Spleen (tissue), 7 donors: ENCODE measurements at regions not wholly inside any gene's neighbourhood (a gene's known extent, or its start where the extent isn't known, plus 50 kb on each side); places are given as distances from the start of the nearest gene placed in this dataset.

Experiments used
- CTCF ChIP-seq, 11 experiments: fragments of 200-600 bp in 7 of 11; fragments of 450-650 bp in 4 of 11; sonication (generic) in 4 of 11; IDR thresholded peaks in 8 of 11; conservative IDR thresholded peaks in 3 of 11; 1 replicate in 7 of 11; 2 replicates in 4 of 11; pipeline versions ENCODE4 v1.4.0 to v1.8.0; 2016 to 2021; ENCODE audit warnings: antibody characterized with exemption in 11 of 11, inconsistent platforms in 4 of 11, mild to moderate bottlenecking in 1 of 11
- POLR2A ChIP-seq, 3 donors: fragments of 450-650 bp; IDR thresholded peaks; one replicate each; pipeline ENCODE4 v1.5.1; 2017; ENCODE audit warnings: antibody characterized with exemption in 3 of 3, mild to moderate bottlenecking in 1 of 3
- POLR2AphosphoS5 ChIP-seq, 3 donors: sonication (generic); formaldehyde crosslinking; IDR thresholded peaks; one replicate each; pipeline ENCODE4 v1.5.1; 2017; ENCODE audit warnings: antibody characterized with exemption in 3 of 3
- donor health status: DM: no; HTN: no; CAD: no; lungs with moderate emphysema.
- donor health status: DM: no; HTN: no; CAD: no.
- donor health status: DM: no; HTN: no; CAD: no.

- TF ChIP-seq CTCF (IDR thresholded peaks at IDR 0.05 in 8 of 11, conservative IDR thresholded peaks at IDR 0.05 in 3 of 11) (no peak), POLR2A (IDR thresholded peaks at IDR 0.05) (no peak), POLR2AphosphoS5 (IDR thresholded peaks at IDR 0.05) (no peak)
These were observed 148.9 kb downstream of the ADAM29 start for GRCh38 chr4:175066923-175067627.
